HL-60 (cell line): ENCODE measurements at regions not wholly inside any gene's neighbourhood (a gene's known extent, or its start where the extent isn't known, plus 50 kb on each side); places are given as distances from the start of the nearest gene placed in this dataset.

ENCODE experiments used
- DNase-seq, 2 experiments: peaks; one replicate each; pipeline ENCODE4 v3.0.0-alpha.2; 2010 to 2020; ENCODE audit warnings: low read depth in 1 of 2, low spot score in 1 of 2
- H3K27ac ChIP-seq: fragments of 250-450 bp; sonication (Bioruptor Pico); replicated peaks from 2 replicates; pipeline ENCODE4 v1.5.1; 2020; ENCODE audit warnings: mild to moderate bottlenecking, moderate library complexity
- H3K27me3 ChIP-seq: fragments of 250-450 bp; sonication (Bioruptor Pico); 2 replicates; pipeline ENCODE4 v1.5.1; 2021; ENCODE audit warnings: mild to moderate bottlenecking, moderate library complexity; ENCODE audit not compliant: insufficient read depth, poor library complexity, severe bottlenecking
- H3K4me3 ChIP-seq: replicated peaks from 2 replicates; pipeline ENCODE4 v1.5.1; 2011; ENCODE audit warnings: mild to moderate bottlenecking, control low read depth, low read length; ENCODE audit not compliant: insufficient read depth
- GABPA ChIP-seq: IDR thresholded peaks from 2 replicates; pipeline ENCODE4 v1.6.1; 2012; ENCODE audit warnings: low read depth
- POLR2AphosphoS5 ChIP-seq: IDR thresholded peaks from 2 replicates; pipeline ENCODE4 v1.6.1; 2012; ENCODE audit warnings: low read depth
- REST ChIP-seq: IDR thresholded peaks from 2 replicates; pipeline ENCODE4 v1.6.1; 2012; ENCODE audit warnings: low read depth; ENCODE audit not compliant: insufficient replicate concordance
- SPI1 ChIP-seq: IDR thresholded peaks from 2 replicates; pipeline ENCODE4 v1.6.1; 2012; ENCODE audit warnings: low read depth, mild to moderate bottlenecking, borderline replicate concordance
- TF ChIP-seq, protein P1 (sequence below): IDR thresholded peaks from one replicate; pipeline ENCODE4 v1.5.1; 2011; ENCODE audit warnings: low read length, control low read depth, inconsistent platforms; ENCODE audit not compliant: insufficient read depth

DNA sequence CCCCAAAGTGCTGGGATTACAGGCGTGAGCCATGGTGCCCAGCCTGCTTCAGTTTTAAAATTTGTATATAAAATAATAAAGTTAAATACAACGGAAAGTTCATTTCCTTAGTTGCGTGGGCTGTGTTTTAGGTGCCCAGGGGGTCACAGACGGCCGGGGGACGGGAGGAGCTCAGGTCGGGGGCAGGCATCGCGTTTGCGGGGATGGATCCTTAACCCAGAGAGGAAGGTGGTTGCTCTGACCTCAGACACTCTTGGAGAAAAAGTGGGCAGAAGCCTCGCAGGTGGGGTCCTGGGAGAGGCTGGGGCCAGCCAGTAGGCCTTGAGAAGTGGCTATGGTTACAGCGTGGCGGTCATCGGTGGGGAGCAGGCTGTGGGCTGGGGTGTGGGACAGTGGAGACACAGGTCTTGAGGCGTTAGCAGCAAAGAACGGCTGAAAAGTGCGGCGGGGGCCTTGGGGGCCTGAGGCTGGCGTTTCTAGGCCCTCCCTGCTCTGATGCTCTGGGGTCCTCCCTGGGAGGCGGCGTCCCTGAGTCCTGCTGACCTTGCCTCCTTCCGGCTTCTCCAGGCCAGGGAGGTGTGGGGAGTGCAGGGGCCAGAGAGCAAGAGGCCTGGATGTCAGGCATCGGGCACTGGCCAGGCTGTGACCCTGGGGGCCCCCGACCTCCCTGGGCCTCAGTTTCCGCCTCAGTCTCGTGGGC, 54.4 kb downstream of the UNCX start:
- Histone ChIP-seq H3K27me3 (peaks cover 30% of the 10 kb centered on the region), H3K27ac (no peak overlapping the region)

DNA sequence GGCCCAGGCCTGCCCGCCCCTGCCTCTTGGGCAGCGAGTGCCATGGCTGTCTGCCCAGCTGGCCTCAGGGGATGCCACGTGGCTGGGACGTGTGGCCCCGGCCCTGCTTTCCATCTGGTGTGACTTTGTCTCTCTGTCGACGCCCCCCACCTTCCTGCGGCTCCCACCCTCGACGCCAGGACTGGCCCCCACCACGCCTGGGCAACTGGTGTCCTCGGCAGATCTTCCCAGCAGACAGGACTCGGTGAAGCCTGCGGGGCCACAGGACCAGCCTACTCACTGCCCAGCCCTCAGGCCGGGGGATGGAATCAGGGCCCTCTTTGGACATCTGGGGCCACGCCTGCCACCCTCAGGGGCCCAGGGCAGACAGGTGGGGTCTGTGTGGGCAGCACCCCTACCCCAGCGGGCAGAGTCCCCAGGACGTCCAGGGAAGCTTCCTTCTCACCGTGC, 55.1 kb downstream of the UNCX start:
- peaks cover 30% of the 10 kb centered on the region for H3K27me3 ChIP-seq

More for the DNA sequence above, 54.4 kb downstream of the UNCX start:
- no peak overlapping the region for H3K4me3 ChIP-seq
- TF ChIP-seq GABPA (no peak), POLR2AphosphoS5 (no peak), SPI1 (no peak), REST (no peak)
- TF ChIP-seq, protein P1, sequence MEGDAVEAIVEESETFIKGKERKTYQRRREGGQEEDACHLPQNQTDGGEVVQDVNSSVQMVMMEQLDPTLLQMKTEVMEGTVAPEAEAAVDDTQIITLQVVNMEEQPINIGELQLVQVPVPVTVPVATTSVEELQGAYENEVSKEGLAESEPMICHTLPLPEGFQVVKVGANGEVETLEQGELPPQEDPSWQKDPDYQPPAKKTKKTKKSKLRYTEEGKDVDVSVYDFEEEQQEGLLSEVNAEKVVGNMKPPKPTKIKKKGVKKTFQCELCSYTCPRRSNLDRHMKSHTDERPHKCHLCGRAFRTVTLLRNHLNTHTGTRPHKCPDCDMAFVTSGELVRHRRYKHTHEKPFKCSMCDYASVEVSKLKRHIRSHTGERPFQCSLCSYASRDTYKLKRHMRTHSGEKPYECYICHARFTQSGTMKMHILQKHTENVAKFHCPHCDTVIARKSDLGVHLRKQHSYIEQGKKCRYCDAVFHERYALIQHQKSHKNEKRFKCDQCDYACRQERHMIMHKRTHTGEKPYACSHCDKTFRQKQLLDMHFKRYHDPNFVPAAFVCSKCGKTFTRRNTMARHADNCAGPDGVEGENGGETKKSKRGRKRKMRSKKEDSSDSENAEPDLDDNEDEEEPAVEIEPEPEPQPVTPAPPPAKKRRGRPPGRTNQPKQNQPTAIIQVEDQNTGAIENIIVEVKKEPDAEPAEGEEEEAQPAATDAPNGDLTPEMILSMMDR, result no peak
- DNase-seq, result no peak

DNA sequence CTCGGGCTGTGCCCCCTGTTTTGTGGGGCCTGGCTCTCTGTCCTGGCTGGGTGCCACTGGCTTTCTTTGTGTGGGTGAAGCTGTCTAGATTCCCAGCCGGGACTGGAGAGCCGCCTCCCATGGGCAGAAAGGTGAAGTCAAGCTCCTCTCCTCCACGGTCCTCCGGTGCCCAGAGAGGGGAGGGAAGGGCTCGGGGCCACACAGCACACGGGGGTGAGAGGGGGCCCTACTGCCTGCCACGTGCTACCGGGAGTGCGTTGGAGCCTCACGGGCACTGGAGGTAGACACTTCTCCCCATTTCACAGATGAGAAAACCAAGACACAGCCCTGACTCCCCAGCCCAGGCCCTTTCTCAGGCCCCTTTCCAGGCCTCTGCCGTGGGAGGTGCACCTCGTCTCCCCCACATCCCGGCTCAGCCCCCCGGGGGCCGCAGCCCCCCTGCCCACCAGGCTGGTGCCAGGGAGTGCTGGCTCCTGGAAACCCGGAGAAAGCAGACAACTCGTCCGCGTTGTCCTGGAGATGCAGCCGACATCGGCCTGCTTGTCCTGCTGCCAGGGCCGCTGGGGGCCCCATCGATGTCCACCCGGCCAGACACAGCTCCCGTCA, 55.8 kb downstream of the UNCX start:
- DNase-seq, result no peak
- Histone ChIP-seq H3K27ac (no peak overlapping the region), H3K27me3 (peaks cover 30% of the 10 kb centered on the region), H3K4me3 (no peak overlapping the region)
- no peak for TF ChIP-seq REST
- no peak for TF ChIP-seq GABPA
- no peak for TF ChIP-seq POLR2AphosphoS5
- TF ChIP-seq, protein P1, result no peak
- TF ChIP-seq SPI1, result no peak

More for the DNA sequence above, 55.1 kb downstream of the UNCX start:
- Histone ChIP-seq H3K27ac (no peak overlapping the region), H3K4me3 (no peak overlapping the region)
- no peak for TF ChIP-seq POLR2AphosphoS5
- TF ChIP-seq SPI1, result no peak
- TF ChIP-seq GABPA, result no peak
- TF ChIP-seq REST, result no peak
- DNase-seq, result no peak
